HEK293T (cell line): ENCODE measurements at regions not wholly inside any gene's neighbourhood (a gene's known extent, or its start where the extent isn't known, plus 50 kb on each side); places are given as distances from the start of the nearest gene placed in this dataset.

ENCODE experiments used
- BHLHE40 ChIP-seq: fragments of 450-650 bp; IDR thresholded peaks from 2 replicates; pipeline ENCODE4 v1.6.1; 2016; ENCODE audit warnings: mild to moderate bottlenecking, moderate library complexity, borderline replicate concordance
- CTBP1 ChIP-seq: fragments of 450-650 bp; IDR thresholded peaks from 2 replicates; pipeline ENCODE4 v1.6.1; 2016; ENCODE audit warnings: borderline replicate concordance
- FOXA1 ChIP-seq: fragments of 450-650 bp; IDR thresholded peaks from 2 replicates; pipeline ENCODE4 v1.6.1; 2016; ENCODE audit warnings: mild to moderate bottlenecking
- FOXK2 ChIP-seq: fragments of 450-650 bp; IDR thresholded peaks from 2 replicates; pipeline ENCODE4 v1.6.1; 2016; ENCODE audit warnings: mild to moderate bottlenecking
- FOXM1 ChIP-seq: fragments of 450-650 bp; IDR thresholded peaks from 2 replicates; pipeline ENCODE4 v1.6.1; 2017; ENCODE audit warnings: mild to moderate bottlenecking, borderline replicate concordance
- HDGF ChIP-seq: fragments of 450-650 bp; IDR thresholded peaks from 2 replicates; pipeline ENCODE4 v1.6.1; 2017; ENCODE audit warnings: antibody characterized with exemption, borderline replicate concordance
- LEF1 ChIP-seq: fragments of 450-650 bp; IDR thresholded peaks from 2 replicates; pipeline ENCODE4 v1.6.1; 2017; ENCODE audit warnings: mild to moderate bottlenecking, borderline replicate concordance
- NFRKB ChIP-seq: fragments of 450-650 bp; IDR thresholded peaks from 2 replicates; pipeline ENCODE4 v1.6.1; 2016; ENCODE audit warnings: mild to moderate bottlenecking, moderate library complexity
- PKNOX1 ChIP-seq: fragments of 450-650 bp; IDR thresholded peaks from 2 replicates; pipeline ENCODE4 v1.6.1; 2016
- SP1 ChIP-seq: fragments of 450-650 bp; IDR thresholded peaks from 2 replicates; pipeline ENCODE4 v1.6.1; 2017
- SUZ12 ChIP-seq: fragments of 450-650 bp; IDR thresholded peaks from 2 replicates; pipeline ENCODE4 v1.6.1; 2016; ENCODE audit warnings: mild to moderate bottlenecking
- TARDBP ChIP-seq: fragments of 450-650 bp; IDR thresholded peaks from 2 replicates; pipeline ENCODE4 v1.6.1; 2016
- ZNF384 ChIP-seq: fragments of 450-650 bp; IDR thresholded peaks from 2 replicates; pipeline ENCODE4 v1.6.1; 2016

GRCh38 chrX:124269881-124270280 lies 62.6 kb upstream of the TEX13D start:
- TF ChIP-seq SUZ12 (no peak), TARDBP (no peak), FOXA1 (no peak), FOXK2 (no peak), FOXM1 (no peak), BHLHE40 (no peak), SP1 (no peak), PKNOX1 (no peak), LEF1 (no peak), NFRKB (no peak), ZNF384 (no peak), CTBP1 (no peak), HDGF (no peak)
